GM13977 (cell line): ENCODE measurements at regions not wholly inside any gene's neighbourhood (a gene's known extent, or its start where the extent isn't known, plus 50 kb on each side); places are given as distances from the start of the nearest gene placed in this dataset.

Experiments
- DNase-seq: peaks from one replicate; pipeline ENCODE4 v3.0.0; 2012; ENCODE audit warnings: low spot score
- in situ Hi-C: fragments of 300-500 bp; cut with MboI; formaldehyde crosslinking; loops from one replicate; pipeline ENCODE4 v1.12.0; 2022; ENCODE audit warnings: low sequenced_read_pairs, low pct_unique_long_range_greater_than_20kb, mixed read lengths, inconsistent platforms; ENCODE audit not compliant: unreplicated experiment
- TF ChIP-seq, protein P1 (sequence below): IDR thresholded peaks from 2 replicates; pipeline ENCODE4 v1.5.1; 2012; ENCODE audit warnings: mild to moderate bottlenecking, control low read depth; ENCODE audit not compliant: insufficient read depth; ENCODE audit errors: extremely low read depth, missing control alignments

DNA sequence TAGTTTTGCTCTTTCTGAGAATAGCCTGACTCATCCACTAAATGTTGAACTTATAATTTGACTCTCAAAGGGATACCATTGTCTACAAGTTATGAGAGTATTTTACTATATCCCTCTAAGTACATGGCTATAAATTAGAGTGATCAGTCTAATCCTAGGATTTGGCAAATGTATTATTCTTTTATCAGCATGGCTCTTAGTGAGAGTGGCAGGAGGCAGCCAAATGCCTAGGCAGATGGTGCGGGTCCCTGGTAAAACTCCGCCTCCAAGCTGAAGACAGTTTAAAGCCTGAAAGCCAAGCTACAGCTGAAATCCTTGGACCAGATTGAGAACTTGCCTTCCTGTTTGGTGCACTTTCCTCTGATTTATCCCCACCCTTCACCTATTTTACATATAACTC, 631.8 kb downstream of the SQOR start:
- TF ChIP-seq, protein P1, sequence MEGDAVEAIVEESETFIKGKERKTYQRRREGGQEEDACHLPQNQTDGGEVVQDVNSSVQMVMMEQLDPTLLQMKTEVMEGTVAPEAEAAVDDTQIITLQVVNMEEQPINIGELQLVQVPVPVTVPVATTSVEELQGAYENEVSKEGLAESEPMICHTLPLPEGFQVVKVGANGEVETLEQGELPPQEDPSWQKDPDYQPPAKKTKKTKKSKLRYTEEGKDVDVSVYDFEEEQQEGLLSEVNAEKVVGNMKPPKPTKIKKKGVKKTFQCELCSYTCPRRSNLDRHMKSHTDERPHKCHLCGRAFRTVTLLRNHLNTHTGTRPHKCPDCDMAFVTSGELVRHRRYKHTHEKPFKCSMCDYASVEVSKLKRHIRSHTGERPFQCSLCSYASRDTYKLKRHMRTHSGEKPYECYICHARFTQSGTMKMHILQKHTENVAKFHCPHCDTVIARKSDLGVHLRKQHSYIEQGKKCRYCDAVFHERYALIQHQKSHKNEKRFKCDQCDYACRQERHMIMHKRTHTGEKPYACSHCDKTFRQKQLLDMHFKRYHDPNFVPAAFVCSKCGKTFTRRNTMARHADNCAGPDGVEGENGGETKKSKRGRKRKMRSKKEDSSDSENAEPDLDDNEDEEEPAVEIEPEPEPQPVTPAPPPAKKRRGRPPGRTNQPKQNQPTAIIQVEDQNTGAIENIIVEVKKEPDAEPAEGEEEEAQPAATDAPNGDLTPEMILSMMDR, result no peak
- DNase-seq, result no peak
- in situ Hi-C loops, result no loop called here

DNA sequence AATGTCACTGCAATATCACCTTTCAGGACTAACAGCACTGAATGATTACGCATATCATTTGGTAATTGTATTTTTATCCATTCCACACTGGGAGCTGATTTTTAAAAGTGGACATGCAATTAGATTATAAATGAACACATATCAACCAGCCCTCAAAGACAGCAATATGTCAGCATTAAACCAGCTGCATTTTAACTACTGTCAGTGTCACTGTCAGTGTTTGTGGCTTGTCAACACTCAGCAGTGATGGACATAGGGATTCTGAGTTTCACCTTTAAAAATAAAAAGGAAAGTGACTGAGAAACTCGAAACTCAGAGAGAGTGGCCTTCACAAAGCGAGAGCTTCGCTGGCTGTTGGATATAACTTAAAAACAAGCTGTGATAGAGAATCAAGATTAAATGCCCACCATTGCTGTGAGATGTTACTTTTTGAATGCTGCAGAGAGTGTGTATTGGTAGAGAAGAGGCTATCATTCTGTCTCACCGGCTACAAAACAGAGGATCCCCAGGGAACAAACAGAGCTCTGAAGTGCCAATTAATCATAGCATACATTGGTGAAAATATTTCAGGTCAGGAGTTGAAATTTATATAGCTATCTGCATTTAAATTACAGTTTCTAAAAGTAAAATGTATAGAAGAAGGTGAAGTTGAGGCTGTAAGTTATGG, 635.8 kb downstream of the SQOR start:
- DNase-seq, result no peak
- TF ChIP-seq, protein P1, result no peak
- in situ Hi-C loops, result no loop called here

DNA sequence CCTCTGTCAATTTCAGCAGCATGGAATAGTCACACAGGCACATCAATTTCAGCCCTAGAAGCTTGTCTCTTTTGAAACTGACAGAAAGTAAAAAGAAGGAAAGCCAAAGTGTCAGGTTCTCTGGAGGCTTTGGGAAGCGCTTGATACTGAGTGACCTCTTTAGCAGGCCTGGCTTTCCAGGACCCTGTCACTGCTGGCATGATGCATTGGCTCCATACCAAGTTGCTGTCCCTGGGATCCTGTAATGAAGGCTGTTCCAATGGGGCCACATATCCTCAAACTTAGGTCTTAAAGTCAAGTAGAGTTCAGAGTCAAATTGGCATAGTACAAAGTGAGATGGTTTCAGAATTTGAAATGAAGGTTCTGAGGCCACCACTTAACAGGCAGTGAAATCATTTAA, 640.9 kb downstream of the SQOR start:
- TF ChIP-seq, protein P1, result no peak
- no peak for DNase-seq
- in situ Hi-C loops, result no loop called here

DNA sequence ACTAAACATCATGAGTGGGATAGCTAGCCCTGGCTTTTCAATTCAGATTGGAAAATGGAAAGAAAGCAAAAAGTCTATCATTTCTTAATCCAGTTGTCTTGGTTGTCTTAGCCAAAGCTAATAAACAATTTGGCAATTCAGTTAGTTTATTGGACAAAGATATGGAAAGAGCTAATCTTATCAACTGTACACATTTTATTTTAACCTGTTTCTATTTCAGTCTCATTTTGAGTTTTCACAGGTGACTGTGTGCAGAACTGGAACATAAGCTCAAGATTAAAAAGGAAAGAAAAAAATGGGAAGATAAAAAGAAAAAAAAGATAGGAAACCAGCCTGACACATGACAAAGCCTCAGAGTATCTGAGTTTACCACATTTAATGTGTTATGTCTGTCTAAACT, 642.6 kb downstream of the SQOR start:
- in situ Hi-C loops, result no loop called here
- DNase-seq, result no peak

DNA sequence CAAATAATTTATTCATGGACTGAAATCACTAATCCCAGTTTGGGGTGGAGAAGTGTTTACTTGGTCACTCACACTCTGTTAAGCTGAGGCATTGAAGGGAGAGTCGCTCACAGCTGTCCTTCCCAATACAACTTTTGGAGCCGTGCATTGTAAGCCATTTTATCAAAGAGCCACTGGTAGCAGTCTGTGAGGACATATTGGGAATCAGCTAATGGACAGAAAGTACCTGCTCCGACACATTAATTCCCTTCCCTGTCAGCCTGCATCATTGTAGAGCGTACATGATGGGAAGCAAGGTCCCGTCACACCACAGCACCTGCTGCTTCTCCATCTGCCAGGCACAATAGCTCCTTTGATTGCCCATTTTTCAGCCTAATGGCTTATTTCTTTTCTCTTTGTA, 643.2 kb downstream of the SQOR start:
- no peak for DNase-seq
- in situ Hi-C loops, result no loop called here
- TF ChIP-seq, protein P1, result no peak

More for the DNA sequence above, 642.6 kb downstream of the SQOR start:
- TF ChIP-seq, protein P1, result no peak

DNA sequence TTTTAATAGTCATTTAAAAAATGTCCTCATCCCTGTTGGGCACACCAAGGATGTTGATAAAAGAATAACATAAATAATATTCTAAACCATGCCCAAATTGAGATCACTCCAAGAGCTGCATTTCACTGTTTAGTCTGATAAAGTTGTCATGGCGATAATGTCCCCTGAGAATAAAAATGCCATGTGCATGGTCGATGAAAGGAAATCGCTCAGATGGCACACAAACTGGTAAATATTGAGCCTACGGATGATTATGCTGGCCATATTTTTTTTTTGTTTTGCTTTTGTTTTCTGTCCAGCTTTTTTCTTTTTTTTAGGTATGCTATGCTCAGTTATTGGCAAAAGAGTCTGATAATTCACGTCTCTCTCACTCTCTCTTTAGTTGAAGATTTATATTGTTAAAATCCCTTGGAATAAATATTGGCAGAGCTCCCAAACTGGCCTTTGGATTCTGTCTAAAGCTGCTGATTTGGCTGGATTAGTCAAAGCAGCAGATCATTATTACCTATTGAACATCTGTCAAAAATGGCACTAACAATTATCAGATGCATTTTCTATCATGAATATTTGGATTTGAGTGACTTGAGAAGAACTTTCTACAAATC, 643.8 kb downstream of the SQOR start:
- TF ChIP-seq, protein P1, result no peak
- in situ Hi-C loops, result no loop called here
- DNase-seq, result no peak
